H1 (cell line): ENCODE measurements at regions not wholly inside any gene's neighbourhood (a gene's known extent, or its start where the extent isn't known, plus 50 kb on each side); places are given as distances from the start of the nearest gene placed in this dataset.

Experiments
- CTCF ChIA-PET: fragments of 300-600 bp; sonication (Branson Sonifier 250); formaldehyde crosslinking; loops from one replicate; lab custom pipeline; 2021; ENCODE audit not compliant: partially characterized antibody; lab: Charles Lee
- POLR2A ChIA-PET: fragments of 300-600 bp; sonication (Branson Sonifier 250); formaldehyde crosslinking; loops from one replicate; lab custom pipeline; 2021; ENCODE audit warnings: inconsistent platforms; ENCODE audit not compliant: partially characterized antibody; lab: Charles Lee
- DNase-seq, 2 experiments: peaks; one replicate each; pipeline versions ENCODE4 v3.0.0 to v3.0.0-alpha.2; 2010 to 2022; ENCODE audit warnings: low spot score in 2 of 2, low read depth in 1 of 2, mixed read lengths in 1 of 2
- FAIRE-seq: peaks from 2 replicates; lab custom pipeline; 2011; peaks lifted over from hg19 to GRCh38; lab: Jason Lieb, UNC
- H2AFZ ChIP-seq: 2 replicates; pipeline ENCODE4 v1.8.1; 2012; ENCODE audit warnings: low read length, inconsistent platforms
- H2AK5ac ChIP-seq: 2 replicates; pipeline ENCODE4 v1.6.1; 2013; ENCODE audit warnings: low read depth, low read length
- H2BK120ac ChIP-seq: replicated peaks from 2 replicates; pipeline ENCODE3; 2013; ENCODE audit warnings: low read depth, low read length, inconsistent platforms
- H2BK12ac ChIP-seq: 2 replicates; pipeline ENCODE4 v1.6.1; 2013; ENCODE audit warnings: low read depth, low read length
- H2BK15ac ChIP-seq: 2 replicates; pipeline ENCODE4 v1.6.1; 2013; ENCODE audit warnings: low read length
- H2BK20ac ChIP-seq: 2 replicates; pipeline ENCODE4 v1.6.1; 2013; ENCODE audit warnings: low read length
- H2BK5ac ChIP-seq: 2 replicates; pipeline ENCODE4 v1.6.1; 2013; ENCODE audit warnings: low read depth, low read length
- H3K14ac ChIP-seq: 2 replicates; pipeline ENCODE4 v1.6.1; 2013; ENCODE audit warnings: inconsistent platforms; ENCODE audit not compliant: insufficient read length
- H3K18ac ChIP-seq: 2 replicates; pipeline ENCODE4 v1.6.1; 2013; ENCODE audit warnings: low read length; ENCODE audit errors: extremely low read depth
- H3K23ac ChIP-seq: 2 replicates; pipeline ENCODE4 v1.6.1; 2013; ENCODE audit warnings: inconsistent platforms; ENCODE audit not compliant: insufficient read length
- H3K23me2 ChIP-seq: 2 replicates; pipeline ENCODE4 v1.6.1; 2013; ENCODE audit warnings: low read depth, low read length
- H3K27ac ChIP-seq: 2 replicates; pipeline ENCODE4 v1.6.1; 2011; ENCODE audit warnings: low read depth, low read length, inconsistent platforms
- H3K27me3 ChIP-seq, 4 experiments: replicated peaks in 1 of 4; 1 replicate in 1 of 4; 2 replicates in 3 of 4; pipeline versions ENCODE4 v1.6.1 to v1.8.1; 2011 to 2013; ENCODE audit warnings: low read length in 3 of 4, mild to moderate bottlenecking in 3 of 4, inconsistent platforms in 2 of 4, mixed read lengths in 2 of 4, moderate library complexity in 1 of 4; ENCODE audit not compliant: control insufficient read depth in 3 of 4, insufficient read depth in 3 of 4; ENCODE audit errors: extremely low read depth in 1 of 4
- H3K36me3 ChIP-seq, 4 experiments: 2 replicates each; pipeline versions ENCODE4 v1.6.1 to v1.8.1; 2011 to 2013; ENCODE audit warnings: mild to moderate bottlenecking in 4 of 4, low read length in 3 of 4, moderate library complexity in 2 of 4, control low read depth in 1 of 4, inconsistent platforms in 1 of 4; ENCODE audit not compliant: insufficient read depth in 4 of 4, control insufficient read depth in 2 of 4
- H3K4ac ChIP-seq: replicated peaks from 2 replicates; pipeline ENCODE3; 2013; ENCODE audit warnings: low read length, low read depth, mixed read lengths, inconsistent platforms; ENCODE audit not compliant: insufficient read length
- H3K4me1 ChIP-seq, 4 experiments: replicated peaks in 1 of 4; 1 replicate in 1 of 4; 2 replicates in 3 of 4; pipeline versions ENCODE4 v1.6.1 to v1.8.1; 2011 to 2013; ENCODE audit warnings: low read length in 3 of 4, inconsistent platforms in 2 of 4, mixed read lengths in 1 of 4; ENCODE audit not compliant: insufficient read depth in 4 of 4, control insufficient read depth in 3 of 4
- H3K4me2 ChIP-seq, 2 experiments: 2 replicates each; pipeline versions ENCODE4 v1.6.1 to v1.8.1; 2011 to 2013; ENCODE audit warnings: low read depth in 2 of 2, low read length in 2 of 2, control low read depth in 1 of 2, inconsistent platforms in 1 of 2, mild to moderate bottlenecking in 1 of 2; ENCODE audit not compliant: insufficient read depth in 1 of 2
- H3K4me3 ChIP-seq, 4 experiments: fragments of 200-600, 300-600 bp in 1 of 4; sonication (generic), shearing (Covaris generic), sonication (Bioruptor Twin) in 1 of 4; 2 replicates each; pipeline versions ENCODE4 v1.5.1 to v1.8.1; 2011 to 2016; ENCODE audit warnings: low read length in 4 of 4, low read depth in 3 of 4, control low read depth in 2 of 4, inconsistent platforms in 2 of 4, mild to moderate bottlenecking in 2 of 4, mixed read lengths in 1 of 4, moderate library complexity in 1 of 4; ENCODE audit not compliant: insufficient read depth in 2 of 4; ENCODE audit errors: extremely low read depth in 1 of 4
- H3K56ac ChIP-seq: replicated peaks from 2 replicates; pipeline ENCODE3; 2013; ENCODE audit warnings: low read depth, mild to moderate bottlenecking, mixed read lengths, low read length, inconsistent platforms; ENCODE audit not compliant: insufficient read length
- H3K79me1 ChIP-seq: 2 replicates; pipeline ENCODE4 v1.6.1; 2013; ENCODE audit warnings: low read depth, low read length, control low read depth
- H3K79me2 ChIP-seq, 2 experiments: 2 replicates each; pipeline versions ENCODE4 v1.6.1 to v1.8.1; 2012 to 2013; ENCODE audit warnings: low read length in 2 of 2, mild to moderate bottlenecking in 2 of 2, inconsistent platforms in 1 of 2; ENCODE audit not compliant: insufficient read depth in 2 of 2, control insufficient read depth in 1 of 2
- H3K9ac ChIP-seq, 4 experiments: replicated peaks in 1 of 4; 1 replicate in 1 of 4; 2 replicates in 3 of 4; pipeline versions ENCODE4 v1.6.1 to v1.8.1; 2011 to 2013; ENCODE audit warnings: low read depth in 3 of 4, low read length in 3 of 4, control low read depth in 2 of 4, mild to moderate bottlenecking in 2 of 4, moderate library complexity in 2 of 4, inconsistent platforms in 1 of 4; ENCODE audit errors: extremely low read depth in 1 of 4
- H3K9me3 ChIP-seq, 2 experiments: 2 replicates each; pipeline versions ENCODE4 v1.6.1 to v1.8.1; 2012 to 2013; ENCODE audit warnings: mild to moderate bottlenecking in 2 of 2, moderate library complexity in 2 of 2, control low read depth in 1 of 2, inconsistent platforms in 1 of 2, low read depth in 1 of 2, low read length in 1 of 2, mixed read lengths in 1 of 2; ENCODE audit not compliant: insufficient read depth in 2 of 2
- H4K20me1 ChIP-seq, 2 experiments: replicated peaks in 1 of 2; 2 replicates each; pipeline versions ENCODE3 to v1.8.1; 2011 to 2013; ENCODE audit warnings: inconsistent platforms in 2 of 2, low read length in 2 of 2, mild to moderate bottlenecking in 1 of 2; ENCODE audit not compliant: insufficient read depth in 2 of 2, control insufficient read depth in 1 of 2
- H4K5ac ChIP-seq: 2 replicates; pipeline ENCODE4 v1.6.1; 2013; ENCODE audit warnings: low read length, low read depth, mixed read lengths, inconsistent platforms; ENCODE audit not compliant: insufficient read length
- H4K8ac ChIP-seq: 2 replicates; pipeline ENCODE4 v1.8.0; 2013; ENCODE audit warnings: mild to moderate bottlenecking, moderate library complexity, low read length, inconsistent platforms; ENCODE audit not compliant: insufficient read depth; ENCODE audit errors: extremely low read depth
- H4K91ac ChIP-seq: replicated peaks from 2 replicates; pipeline ENCODE3; 2013; ENCODE audit warnings: low read length, mixed read lengths, inconsistent platforms; ENCODE audit not compliant: insufficient read length
- ATF2 ChIP-seq: IDR thresholded peaks from 2 replicates; pipeline ENCODE4 v1.6.1; 2012; ENCODE audit warnings: low read length, inconsistent platforms
- CHD2 ChIP-seq: IDR thresholded peaks from 2 replicates; pipeline ENCODE4 v1.6.1; 2012; ENCODE audit warnings: low read length, improper control_type of control experiment
- SP4 ChIP-seq: IDR thresholded peaks from 2 replicates; pipeline ENCODE4 v1.6.1; 2012; ENCODE audit warnings: low read length, inconsistent platforms
- WGBS, 2 experiments: shearing (Covaris generic) in 1 of 2; methylation state at CpG; one replicate each; pipeline versions ENCODE4 v1.1.6 to v1.1.7; 2013 to 2015; ENCODE audit warnings: low lambda C conversion rate in 2 of 2, mixed read lengths in 2 of 2, inconsistent platforms in 1 of 2, low coverage in 1 of 2, missing lambda C conversion rate in 1 of 2; ENCODE audit not compliant: insufficient replicate concordance in 2 of 2, insufficient coverage in 1 of 2, insufficient read length in 1 of 2; ENCODE audit errors: extremely low coverage in 1 of 2, missing lambda C conversion rate in 1 of 2; 5-methylcytosine and 5-hydroxymethylcytosine counted together

GRCh38 chr10:53071505-53072125 lies 299.0 kb upstream of the MBL2 start:
- CTCF ChIA-PET: interaction anchor here (1.1 to 1.2 kb wide), 2 partner anchors 89 to 121 kb away, joined by 3 read pairs; no protein-coding TSS in a partner anchor
- Histone ChIP-seq H2BK20ac (no peak overlapping the region; the same call in 1 of the 2 replicates), H3K23ac (no peak overlapping the region), H3K36me3 (no peaks in the 10 kb centered on the region), H2BK120ac (no peak overlapping the region), H3K9me3 (no peaks in the 10 kb centered on the region), H2BK5ac (no peak overlapping the region), H3K56ac (no peak overlapping the region), H3K79me2 (no peaks in the 10 kb centered on the region), H3K4me3 (no peak overlapping the region), H3K4ac (no peak overlapping the region), H3K79me1 (no peaks in the 10 kb centered on the region), H3K4me1 (no peaks in the 10 kb centered on the region), H3K9ac (no peak overlapping the region), H4K91ac (no peak overlapping the region), H2AK5ac (no peak overlapping the region), H4K5ac (no peak overlapping the region), H3K23me2 (no peaks in the 10 kb centered on the region; the same call in 1 of the 2 replicates), H3K4me2 (no peak overlapping the region), H3K14ac (no peak overlapping the region), H4K8ac (no peak overlapping the region), H3K18ac (no peak overlapping the region), H4K20me1 (no peaks in the 10 kb centered on the region), H2BK15ac (no peak overlapping the region), H2BK12ac (no peak overlapping the region), H2AFZ (peak overlapping the region; percentile 42; the same call in 1 of the 2 replicates), H3K27ac (no peak overlapping the region), H3K27me3 (no peaks in the 10 kb centered on the region)
- DNase-seq (no peak), FAIRE-seq (no peak)
- POLR2A ChIA-PET: no interaction called here
- WGBS, 2 experiments: 99% methylated on average over 4 of the region's 4 CpGs; no CpG with 5 or more reads in 1 of the 2 experiments
- TF ChIP-seq SP4 (no peak), CHD2 (no peak), ATF2 (no peak)
